ENCODE measurements at regions not wholly inside any gene's neighbourhood (a gene's known extent, or its start where the extent isn't known, plus 50 kb on each side); places are given as distances from the start of the nearest gene placed in this dataset.
"Not testable (repeated sequence)": the region's sequence is repeated elsewhere in the genome, so short reads cannot be mapped to it uniquely, and the experiment has no call there.

DNA sequence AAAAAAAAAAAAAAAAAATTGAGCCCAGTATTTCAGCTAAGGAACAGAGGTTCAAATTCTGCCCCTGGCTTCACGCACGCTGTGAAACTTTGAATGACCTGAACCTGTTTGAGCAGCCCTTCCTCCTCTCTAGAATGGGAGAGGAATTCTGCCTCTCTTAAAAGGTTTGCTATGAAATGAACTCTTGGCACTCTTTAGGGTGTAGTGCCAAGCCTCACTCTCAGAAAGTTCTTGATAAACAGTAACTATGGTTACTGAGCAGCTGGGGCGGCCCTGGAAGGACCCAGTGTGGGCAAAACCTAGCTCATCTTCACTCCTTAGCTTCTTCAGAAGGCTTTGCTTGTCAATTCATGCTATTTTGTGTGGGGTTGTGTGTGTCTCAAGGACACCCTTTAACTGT lies 73.7 kb downstream of the GEMIN8 start:
- no peaks in the 10 kb centered on the region for H3K9me3 Mint-ChIP-seq
- H3K27ac Mint-ChIP-seq, result no peak overlapping the region
- ATAC-seq (replicated peaks) (no peak), DNase-seq (no peak)
- H3K4me1 Mint-ChIP-seq (ENCODE audit: low read depth in 2 of 2), result no peaks in the 10 kb centered on the region
- no peak overlapping the region for H3K4me3 Mint-ChIP-seq
- H3K36me3 Mint-ChIP-seq (ENCODE audit: insufficient read depth), result peaks cover 3% of the 10 kb centered on the region
- peaks cover 21 to 26% of the 10 kb centered on the region in 2 donors for H3K27me3 Mint-ChIP-seq

GRCh38 chrX:13955095-13955647 lies 74.5 kb downstream of the GEMIN8 start:
- DNase-seq (no peak), ATAC-seq (replicated peaks) (no peak)
- H3K4me1 Mint-ChIP-seq (ENCODE audit: low read depth in 2 of 2), result no peaks in the 10 kb centered on the region
- no peak overlapping the region for H3K27ac Mint-ChIP-seq
- H3K36me3 Mint-ChIP-seq (ENCODE audit: insufficient read depth), result peaks cover 3% of the 10 kb centered on the region
- H3K4me3 Mint-ChIP-seq, result no peak overlapping the region
- H3K9me3 Mint-ChIP-seq, result no peaks in the 10 kb centered on the region
- peaks cover 21 to 26% of the 10 kb centered on the region in 2 donors for H3K27me3 Mint-ChIP-seq

- Mint-ChIP-seq H3K9me3 (no peaks in the 10 kb centered on the region), H3K4me1 (ENCODE audit: low read depth in 2 of 2) (no peaks in the 10 kb centered on the region), H3K4me3 (no peak overlapping the region), H3K27ac (no peak overlapping the region), H3K27me3 (peaks cover 20 to 21% of the 10 kb centered on the region in 2 donors), H3K36me3 (ENCODE audit: insufficient read depth) (peaks cover 3% of the 10 kb centered on the region)
- no peak for ATAC-seq (replicated peaks)
- no peak for DNase-seq
Measured at GRCh38 chrX:13952581-13952980, 77.1 kb downstream of the GEMIN8 start.

DNA sequence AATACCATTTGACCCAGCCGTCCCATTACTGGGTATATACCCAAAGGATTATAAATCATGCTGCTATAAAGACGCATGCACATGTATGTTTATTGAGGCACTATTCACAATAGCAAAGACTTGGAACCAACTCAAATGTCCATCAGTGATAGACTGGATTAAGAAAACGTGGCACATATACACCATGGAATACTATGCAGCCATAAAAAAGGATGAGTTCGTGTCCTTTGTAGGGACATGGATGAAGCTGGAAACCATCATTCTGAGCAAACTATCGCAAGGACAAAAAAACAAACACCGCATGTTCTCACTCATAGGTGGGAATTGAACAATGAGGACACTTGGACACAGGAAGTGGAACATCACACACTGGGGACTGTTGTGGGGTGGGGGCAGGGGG lies 83.5 kb downstream of the GEMIN8 start:
- H3K4me1 Mint-ChIP-seq (ENCODE audit: low read depth in 2 of 2); H3K36me3 Mint-ChIP-seq (ENCODE audit: insufficient read depth); H3K27ac Mint-ChIP-seq; H3K9me3 Mint-ChIP-seq; DNase-seq; ATAC-seq (replicated peaks); H3K4me3 Mint-ChIP-seq: not testable (repeated sequence)
- H3K27me3 Mint-ChIP-seq, result peaks cover 6 to 16% of the 10 kb centered on the region in 2 donors

- not testable (repeated sequence) for ATAC-seq (replicated peaks); H3K4me3 Mint-ChIP-seq
Measured at GRCh38 chrX:13945787-13946186, 83.9 kb downstream of the GEMIN8 start.

GRCh38 chrX:13940671-13941070 lies 89.0 kb downstream of the GEMIN8 start:
- peaks cover 18 to 30% of the 10 kb centered on the region in 2 donors for H3K27me3 Mint-ChIP-seq
- no peaks in the 10 kb centered on the region for H3K9me3 Mint-ChIP-seq
- peaks cover 0 to 4% of the 10 kb centered on the region in 2 donors for H3K4me1 Mint-ChIP-seq (ENCODE audit: low read depth in 2 of 2)
- no peak overlapping the region for H3K27ac Mint-ChIP-seq
- ATAC-seq (replicated peaks) (no peak), DNase-seq (no peak)
- H3K36me3 Mint-ChIP-seq (ENCODE audit: insufficient read depth), result no peaks in the 10 kb centered on the region
- no peak overlapping the region for H3K4me3 Mint-ChIP-seq

More at GRCh38 chrX:13945787-13946186, 83.9 kb downstream of the GEMIN8 start:
- H3K27ac Mint-ChIP-seq; H3K36me3 Mint-ChIP-seq (ENCODE audit: insufficient read depth); H3K4me1 Mint-ChIP-seq (ENCODE audit: low read depth in 2 of 2); DNase-seq; H3K9me3 Mint-ChIP-seq: not testable (repeated sequence)
- H3K27me3 Mint-ChIP-seq, result peaks cover 10 to 19% of the 10 kb centered on the region in 2 donors

DNA sequence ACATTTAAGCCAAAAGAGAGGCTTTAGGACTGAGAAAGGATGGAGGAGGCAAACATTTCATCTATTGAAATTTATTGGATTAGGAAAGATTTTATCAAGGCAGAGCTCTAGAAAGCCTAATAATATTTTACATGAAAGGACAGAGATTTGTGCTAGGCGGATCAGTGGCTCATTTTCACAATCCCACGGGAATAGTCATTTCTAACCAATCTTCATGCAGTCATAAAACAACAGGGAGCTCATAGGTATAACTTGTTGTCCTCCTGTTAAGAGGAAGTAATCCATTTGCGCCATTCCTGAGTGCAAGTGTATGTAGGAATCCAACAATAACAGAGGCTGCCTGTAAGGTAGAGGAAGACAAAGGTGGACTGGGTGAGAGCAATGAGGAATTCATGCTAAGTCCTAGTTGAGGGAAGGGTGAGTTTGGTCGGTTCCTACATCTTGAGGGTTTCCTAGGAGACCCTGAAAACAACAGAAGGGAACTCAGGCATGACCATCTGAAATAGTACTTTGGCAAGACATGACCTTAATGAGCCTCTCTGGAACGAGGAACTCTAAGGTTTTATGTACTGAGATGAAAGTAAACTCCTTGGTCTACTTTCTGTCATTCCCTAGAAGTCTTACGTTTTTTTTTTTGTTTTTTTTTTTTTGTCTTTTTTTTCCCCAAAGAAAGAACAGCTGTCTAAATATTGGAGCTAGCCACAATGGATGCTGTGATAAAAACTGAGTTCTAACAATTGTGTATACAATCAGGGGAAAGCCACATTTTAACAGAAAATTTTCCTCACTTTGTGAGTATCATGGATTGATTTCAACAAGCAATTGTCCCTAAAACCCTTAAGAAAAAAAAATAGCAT lies 89.7 kb downstream of the GEMIN8 start:
- ATAC-seq (replicated peaks), result no peak
- no peak for DNase-seq
- Mint-ChIP-seq H3K27me3 (peaks cover 18 to 30% of the 10 kb centered on the region in 2 donors), H3K36me3 (ENCODE audit: insufficient read depth) (no peaks in the 10 kb centered on the region), H3K4me3 (peak overlapping the region in 1 of 2 donors; percentile 59), H3K27ac (no peak overlapping the region), H3K9me3 (no peaks in the 10 kb centered on the region), H3K4me1 (ENCODE audit: low read depth in 2 of 2) (peaks cover 0 to 4% of the 10 kb centered on the region in 2 donors)

- Mint-ChIP-seq H3K4me3 (peak overlapping the region; percentile 58 to 59), H3K4me1 (ENCODE audit: low read depth in 2 of 2) (peaks cover 0 to 4% of the 10 kb centered on the region in 2 donors), H3K27me3 (peaks cover 18 to 32% of the 10 kb centered on the region in 2 donors), H3K9me3 (no peaks in the 10 kb centered on the region), H3K36me3 (ENCODE audit: insufficient read depth) (no peaks in the 10 kb centered on the region), H3K27ac (no peak overlapping the region)
- ATAC-seq (replicated peaks) (no peak), DNase-seq (no peak)
Measured at GRCh38 chrX:13938829-13939530, 90.7 kb downstream of the GEMIN8 start.

DNA sequence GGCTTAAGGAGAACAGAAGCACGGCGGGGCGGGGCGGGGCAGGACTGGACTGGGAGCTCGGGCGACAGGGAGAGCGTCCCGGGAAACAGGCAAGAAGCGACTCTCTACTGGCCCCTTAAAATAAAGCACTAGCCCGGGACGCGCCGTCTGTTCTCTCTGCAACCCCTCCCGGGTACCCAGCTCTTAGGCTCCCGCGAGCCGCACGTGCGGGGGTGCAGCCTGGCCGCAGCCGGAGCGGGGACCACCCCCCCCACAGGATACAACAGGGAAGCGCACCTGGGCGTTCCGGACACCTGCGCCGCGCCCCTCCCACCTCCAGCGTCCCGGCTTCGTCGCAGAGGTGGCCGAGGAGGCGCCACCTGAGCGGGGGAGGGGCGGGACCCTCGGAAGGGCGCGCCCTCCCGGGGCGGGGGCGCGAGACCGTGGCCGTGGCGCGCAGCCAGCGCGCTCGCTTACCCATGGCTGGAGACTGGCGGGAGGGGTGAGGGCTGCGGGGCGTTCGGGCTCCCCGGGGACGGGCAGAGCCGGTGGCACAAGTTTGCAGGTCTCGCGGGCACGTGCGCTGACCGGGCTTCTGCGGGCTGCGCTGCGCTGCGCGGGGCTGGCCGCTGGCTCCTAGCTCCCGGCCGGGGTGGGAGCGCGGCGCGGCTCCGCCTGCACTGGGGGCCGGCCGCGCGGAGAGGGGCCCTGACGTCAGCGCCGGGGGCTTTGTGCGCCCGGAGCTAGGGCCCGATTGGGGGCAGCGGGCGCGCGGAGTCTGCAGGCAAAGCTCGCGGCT lies 91.5 kb downstream of the GEMIN8 start:
- Mint-ChIP-seq H3K9me3 (no peaks in the 10 kb centered on the region), H3K4me1 (ENCODE audit: low read depth in 2 of 2) (peaks cover 0 to 4% of the 10 kb centered on the region in 2 donors), H3K36me3 (ENCODE audit: insufficient read depth) (no peaks in the 10 kb centered on the region), H3K27me3 (peaks cover 18 to 28% of the 10 kb centered on the region in 2 donors), H3K27ac (no peak overlapping the region), H3K4me3 (peak overlapping the region; percentile 58 to 75)
- no peak for DNase-seq
- ATAC-seq (replicated peaks), result no peak

GRCh38 chrX:13937370-13938050 lies 92.2 kb downstream of the GEMIN8 start:
- Mint-ChIP-seq H3K4me3 (peak overlapping the region; percentile 33 to 75), H3K27ac (no peak overlapping the region), H3K9me3 (no peaks in the 10 kb centered on the region), H3K4me1 (ENCODE audit: low read depth in 2 of 2) (peaks cover 0 to 4% of the 10 kb centered on the region in 2 donors), H3K27me3 (peaks cover 18 to 28% of the 10 kb centered on the region in 2 donors), H3K36me3 (ENCODE audit: insufficient read depth) (no peaks in the 10 kb centered on the region)
- ATAC-seq (replicated peaks), result no peak
- DNase-seq, result no peak

GRCh38 chrX:13936521-13937225 lies 93.0 kb downstream of the GEMIN8 start:
- H3K27ac Mint-ChIP-seq, result no peak overlapping the region
- H3K36me3 Mint-ChIP-seq (ENCODE audit: insufficient read depth), result no peaks in the 10 kb centered on the region
- no peak for ATAC-seq (replicated peaks)
- peaks cover 0 to 4% of the 10 kb centered on the region in 2 donors for H3K4me1 Mint-ChIP-seq (ENCODE audit: low read depth in 2 of 2)
- H3K27me3 Mint-ChIP-seq, result peaks cover 21 to 33% of the 10 kb centered on the region in 2 donors
- no peak overlapping the region for H3K4me3 Mint-ChIP-seq
- no peaks in the 10 kb centered on the region for H3K9me3 Mint-ChIP-seq
- no peak for DNase-seq

GRCh38 chrX:13934731-13935130 lies 95.0 kb downstream of the GEMIN8 start:
- no peaks in the 10 kb centered on the region for H3K9me3 Mint-ChIP-seq
- DNase-seq (no peak), ATAC-seq (replicated peaks) (no peak)
- H3K4me1 Mint-ChIP-seq (ENCODE audit: low read depth in 2 of 2), result peaks cover 0 to 4% of the 10 kb centered on the region in 2 donors
- H3K27me3 Mint-ChIP-seq, result peaks cover 12 to 20% of the 10 kb centered on the region in 2 donors
- H3K4me3 Mint-ChIP-seq, result no peak overlapping the region
- H3K27ac Mint-ChIP-seq, result no peak overlapping the region
- no peaks in the 10 kb centered on the region for H3K36me3 Mint-ChIP-seq (ENCODE audit: insufficient read depth)
